ENCODE measurements at regions not wholly inside any gene's neighbourhood (a gene's known extent, or its start where the extent isn't known, plus 50 kb on each side); places are given as distances from the start of the nearest gene placed in this dataset.

DNA sequence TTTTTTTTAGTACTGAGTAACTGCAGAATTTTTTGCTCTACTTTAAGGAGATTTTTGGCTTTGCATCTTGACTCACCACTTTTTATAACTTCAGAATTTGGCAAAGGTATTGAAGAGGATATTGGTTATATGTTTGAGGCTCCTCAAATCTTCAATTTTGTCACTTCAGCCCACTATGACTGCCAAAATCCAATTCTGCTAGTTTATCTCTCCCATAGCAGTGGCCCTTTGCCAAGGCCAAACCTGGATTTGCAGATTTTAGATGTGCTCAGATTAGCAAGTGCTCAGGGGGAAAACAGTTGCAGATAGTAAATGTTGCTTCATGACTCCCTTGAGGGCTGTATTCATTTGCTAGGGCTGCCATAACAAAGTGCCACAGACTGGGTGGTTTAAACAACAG, 427.5 kb downstream of the ADRA2A start:
- intact Hi-C loops (cut with micrococcal nuclease; ENCODE audit: unreplicated experiment): no loop called here
- no TSS peak for BruUV-seq (replicated peaks)
- no peaks in the 10 kb centered on the region for H3K36me3 Mint-ChIP-seq (ENCODE audit: insufficient read depth, unreplicated experiment)
- H3K27ac Mint-ChIP-seq (ENCODE audit: unreplicated experiment): no peak overlapping the region
- no peak overlapping the region for H3K4me3 Mint-ChIP-seq (ENCODE audit: low read depth, unreplicated experiment)
- peaks cover 2% of the 10 kb centered on the region for H3K9me3 Mint-ChIP-seq (ENCODE audit: low read depth, unreplicated experiment)
- H3K27me3 Mint-ChIP-seq (ENCODE audit: unreplicated experiment): no peaks in the 10 kb centered on the region
- CTCF ChIA-PET: no interaction called here
- no peak for DNase-seq
- H3K4me1 Mint-ChIP-seq (ENCODE audit: low read depth, unreplicated experiment): no peaks in the 10 kb centered on the region
- TF ChIP-seq, protein P1, sequence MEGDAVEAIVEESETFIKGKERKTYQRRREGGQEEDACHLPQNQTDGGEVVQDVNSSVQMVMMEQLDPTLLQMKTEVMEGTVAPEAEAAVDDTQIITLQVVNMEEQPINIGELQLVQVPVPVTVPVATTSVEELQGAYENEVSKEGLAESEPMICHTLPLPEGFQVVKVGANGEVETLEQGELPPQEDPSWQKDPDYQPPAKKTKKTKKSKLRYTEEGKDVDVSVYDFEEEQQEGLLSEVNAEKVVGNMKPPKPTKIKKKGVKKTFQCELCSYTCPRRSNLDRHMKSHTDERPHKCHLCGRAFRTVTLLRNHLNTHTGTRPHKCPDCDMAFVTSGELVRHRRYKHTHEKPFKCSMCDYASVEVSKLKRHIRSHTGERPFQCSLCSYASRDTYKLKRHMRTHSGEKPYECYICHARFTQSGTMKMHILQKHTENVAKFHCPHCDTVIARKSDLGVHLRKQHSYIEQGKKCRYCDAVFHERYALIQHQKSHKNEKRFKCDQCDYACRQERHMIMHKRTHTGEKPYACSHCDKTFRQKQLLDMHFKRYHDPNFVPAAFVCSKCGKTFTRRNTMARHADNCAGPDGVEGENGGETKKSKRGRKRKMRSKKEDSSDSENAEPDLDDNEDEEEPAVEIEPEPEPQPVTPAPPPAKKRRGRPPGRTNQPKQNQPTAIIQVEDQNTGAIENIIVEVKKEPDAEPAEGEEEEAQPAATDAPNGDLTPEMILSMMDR (IDR thresholded peaks at IDR 0.05; ENCODE audit: unreplicated experiment): no peak

DNA sequence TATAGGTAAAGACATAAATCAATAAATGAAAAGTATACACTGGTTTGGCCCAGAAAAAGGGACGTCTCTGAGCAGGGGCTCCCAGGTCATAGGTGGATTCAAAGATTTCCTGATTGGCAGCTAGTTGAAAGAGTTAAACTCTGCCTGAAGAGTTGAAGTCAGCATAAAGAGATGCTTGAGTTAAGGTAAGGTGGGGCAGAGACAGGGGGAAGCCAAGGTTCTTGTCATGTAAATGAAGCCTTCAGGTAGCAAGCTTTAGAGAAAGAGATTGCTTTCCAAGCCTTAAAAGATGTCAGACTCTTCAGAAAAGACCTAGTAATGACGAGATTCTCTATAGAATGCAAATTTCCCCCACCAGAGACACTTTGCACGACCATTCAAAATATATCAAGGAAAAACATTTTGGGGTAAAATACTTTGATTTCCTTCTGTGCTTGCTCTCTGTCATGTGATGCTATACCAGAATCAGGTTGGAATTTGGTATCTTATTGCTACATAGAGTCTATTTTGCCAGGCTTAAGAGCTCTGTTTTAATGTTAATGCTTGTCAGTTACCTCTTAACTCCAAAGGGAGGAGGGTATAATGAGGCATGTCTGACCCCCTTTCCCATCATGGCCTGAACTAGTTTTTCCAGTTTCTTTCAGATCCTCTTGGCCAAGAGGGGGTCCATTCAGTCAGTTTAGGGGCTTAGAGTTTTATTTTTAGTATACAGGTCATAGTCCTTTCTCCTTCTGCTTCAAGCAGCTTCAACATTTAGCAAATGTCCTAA, 429.6 kb downstream of the ADRA2A start:
- no TSS peak for BruUV-seq (replicated peaks)
- no peaks in the 10 kb centered on the region for H3K4me1 Mint-ChIP-seq (ENCODE audit: low read depth, unreplicated experiment)

DNA sequence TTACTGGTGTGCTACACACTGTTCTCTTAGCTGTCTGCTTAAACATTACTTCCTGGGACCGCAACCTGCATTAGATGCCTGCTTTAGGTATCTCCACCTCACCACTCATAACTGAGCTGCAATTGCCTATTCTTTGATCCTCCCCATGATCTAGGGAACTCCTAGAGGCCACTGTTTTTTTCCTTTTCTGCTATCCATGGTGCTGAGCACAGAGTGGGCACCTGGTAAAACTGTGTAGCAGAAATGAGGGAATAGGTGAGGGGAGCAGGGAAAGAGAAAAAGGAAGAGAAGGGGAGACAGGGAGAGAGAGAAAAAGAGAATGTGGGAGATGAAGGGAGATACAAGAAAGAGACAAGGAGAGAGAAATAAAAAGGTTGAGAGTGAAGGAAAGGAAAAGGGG, 434.9 kb downstream of the ADRA2A start:
- Mint-ChIP-seq H3K27me3 (ENCODE audit: unreplicated experiment) (no peaks in the 10 kb centered on the region), H3K9me3 (ENCODE audit: low read depth, unreplicated experiment) (no peaks in the 10 kb centered on the region), H3K27ac (ENCODE audit: unreplicated experiment) (no peak overlapping the region), H3K4me3 (ENCODE audit: low read depth, unreplicated experiment) (no peak overlapping the region), H3K36me3 (ENCODE audit: insufficient read depth, unreplicated experiment) (no peaks in the 10 kb centered on the region), H3K4me1 (ENCODE audit: low read depth, unreplicated experiment) (no peaks in the 10 kb centered on the region)
- no TSS peak for BruUV-seq (replicated peaks)
- intact Hi-C loops (cut with micrococcal nuclease; ENCODE audit: unreplicated experiment): no loop called here
- TF ChIP-seq, protein P1 (IDR thresholded peaks at IDR 0.05; ENCODE audit: unreplicated experiment): no peak
- CTCF ChIA-PET: no interaction called here
- DNase-seq: no peak

More for the DNA sequence above, 429.6 kb downstream of the ADRA2A start:
- no peak for DNase-seq
- peaks cover 2% of the 10 kb centered on the region for H3K9me3 Mint-ChIP-seq (ENCODE audit: low read depth, unreplicated experiment)
- TF ChIP-seq, protein P1 (IDR thresholded peaks at IDR 0.05; ENCODE audit: unreplicated experiment): no peak
- CTCF ChIA-PET: no interaction called here
- H3K4me3 Mint-ChIP-seq (ENCODE audit: low read depth, unreplicated experiment): no peak overlapping the region
- intact Hi-C loops (cut with micrococcal nuclease; ENCODE audit: unreplicated experiment): no loop called here
- H3K27ac Mint-ChIP-seq (ENCODE audit: unreplicated experiment): no peak overlapping the region
- no peaks in the 10 kb centered on the region for H3K36me3 Mint-ChIP-seq (ENCODE audit: insufficient read depth, unreplicated experiment)
- no peaks in the 10 kb centered on the region for H3K27me3 Mint-ChIP-seq (ENCODE audit: unreplicated experiment)

DNA sequence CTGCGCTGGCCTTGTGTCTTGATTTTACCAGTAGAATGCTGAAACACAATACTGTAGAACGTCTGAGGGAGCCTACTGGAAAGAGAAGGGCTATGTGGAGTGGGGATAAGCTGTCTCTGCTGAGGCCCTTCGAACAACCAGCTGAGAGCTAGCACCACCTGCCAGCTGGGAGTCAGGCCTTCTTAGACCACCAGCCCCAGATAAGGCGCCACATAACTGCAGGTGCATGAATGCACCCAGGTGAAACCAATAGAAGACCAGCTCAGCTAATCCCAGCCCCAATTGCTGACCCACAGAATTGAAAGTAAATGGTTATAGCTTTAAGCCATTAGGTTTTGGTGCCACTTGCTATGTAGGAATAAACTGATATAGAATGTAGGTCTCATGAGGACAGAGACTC, 438.4 kb downstream of the ADRA2A start:
- H3K27me3 Mint-ChIP-seq (ENCODE audit: unreplicated experiment): no peaks in the 10 kb centered on the region
- peaks cover 2% of the 10 kb centered on the region for H3K9me3 Mint-ChIP-seq (ENCODE audit: low read depth, unreplicated experiment)
- no peaks in the 10 kb centered on the region for H3K36me3 Mint-ChIP-seq (ENCODE audit: insufficient read depth, unreplicated experiment)

More for the DNA sequence above, 438.4 kb downstream of the ADRA2A start:
- Mint-ChIP-seq H3K27ac (ENCODE audit: unreplicated experiment) (no peak overlapping the region), H3K4me1 (ENCODE audit: low read depth, unreplicated experiment) (no peaks in the 10 kb centered on the region), H3K4me3 (ENCODE audit: low read depth, unreplicated experiment) (no peak overlapping the region)
- no peak for DNase-seq
- TF ChIP-seq, protein P1 (IDR thresholded peaks at IDR 0.05; ENCODE audit: unreplicated experiment): no peak
- CTCF ChIA-PET: no interaction called here
- intact Hi-C loops (cut with micrococcal nuclease; ENCODE audit: unreplicated experiment): no loop called here
- BruUV-seq (replicated peaks): no TSS peak
